ENCODE measurements at regions not wholly inside any gene's neighbourhood (a gene's known extent, or its start where the extent isn't known, plus 50 kb on each side); places are given as distances from the start of the nearest gene placed in this dataset.
A peak's percentile ranks its signal among the peaks of the same experiment; 100 is the strongest.
"Not testable (repeated sequence)": the region's sequence is repeated elsewhere in the genome, so short reads cannot be mapped to it uniquely, and the experiment has no call there.

DNA sequence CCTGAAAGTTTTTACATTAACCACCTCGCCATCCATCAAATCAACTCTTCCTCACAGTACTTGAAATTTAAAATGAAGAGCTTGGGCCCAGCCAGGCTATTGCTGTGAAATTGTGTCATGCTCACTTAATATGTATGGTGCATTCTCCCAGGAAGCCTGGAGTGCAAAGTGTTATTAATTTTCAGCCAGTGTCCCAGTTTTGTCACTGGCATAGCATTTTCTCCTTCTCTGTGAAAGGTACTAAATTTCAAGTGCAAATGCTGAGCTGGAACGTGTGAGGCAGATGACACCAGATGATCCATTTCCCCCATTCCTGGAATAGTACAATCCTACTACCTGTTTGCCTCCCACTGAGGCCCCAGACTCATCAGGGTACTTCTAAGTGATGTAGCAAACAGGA, 397.6 kb upstream of the ACTBL2 start:
- no peaks in the 10 kb centered on the region for H3K9me3 Mint-ChIP-seq
- H3K9ac ChIP-seq = no peak overlapping the region
- H3K4me3 Mint-ChIP-seq = no peak overlapping the region
- H3K9me3 ChIP-seq (ENCODE audit: low read depth) = no peaks in the 10 kb centered on the region
- no peaks in the 10 kb centered on the region for H3K79me2 ChIP-seq (ENCODE audit: low read depth)
- TF ChIP-seq EZH2 (IDR thresholded peaks at IDR 0.05) = no peak
- peaks cover 5% of the 10 kb centered on the region for H3K27me3 Mint-ChIP-seq (ENCODE audit: insufficient read depth, low read depth)
- DNase-seq (ENCODE audit: low spot score) = no peak
- no peaks in the 10 kb centered on the region for H4K20me1 ChIP-seq (ENCODE audit: low read depth)
- H3F3A ChIP-seq (ENCODE audit: low read depth) = no peaks in the 10 kb centered on the region
- no peak overlapping the region for H2AFZ ChIP-seq (replicated peaks)
- H3K4me3 ChIP-seq = no peak overlapping the region
- no peak overlapping the region for H3K27ac Mint-ChIP-seq
- no peaks in the 10 kb centered on the region for H3K36me3 Mint-ChIP-seq
- peaks cover 7% of the 10 kb centered on the region for H3K4me1 Mint-ChIP-seq
- no peaks in the 10 kb centered on the region for H3K4me1 ChIP-seq
- H3K27me3 ChIP-seq = no peaks in the 10 kb centered on the region
- H3K36me3 ChIP-seq = no peaks in the 10 kb centered on the region
- no peak overlapping the region for H3K4me2 ChIP-seq
- H3K27ac ChIP-seq = no peak overlapping the region

DNA sequence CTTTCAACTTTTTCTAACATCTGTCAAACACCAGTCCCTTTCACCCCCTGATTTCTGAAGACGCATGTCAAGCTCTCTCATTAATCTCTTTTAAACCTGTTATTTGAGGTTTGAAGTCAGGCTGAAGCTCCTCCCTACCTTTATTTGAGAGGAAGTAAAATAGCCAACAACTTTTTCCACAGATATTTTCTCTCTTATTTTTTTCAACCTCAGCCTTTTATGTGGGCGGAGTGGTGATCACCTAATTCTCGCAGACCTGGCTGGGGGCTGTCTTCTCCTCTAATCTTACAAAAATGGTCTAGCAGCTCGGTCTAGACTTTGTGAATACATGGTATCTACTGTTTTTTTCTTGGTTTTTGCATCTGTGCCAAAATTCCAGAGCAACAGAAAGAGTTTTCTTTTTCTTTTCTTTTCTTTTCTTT, 395.7 kb upstream of the ACTBL2 start:
- Histone ChIP-seq H3F3A (ENCODE audit: low read depth) (no peaks in the 10 kb centered on the region), H3K79me2 (ENCODE audit: low read depth) (no peaks in the 10 kb centered on the region), H3K27ac (no peak overlapping the region), H3K4me2 (no peak overlapping the region), H3K36me3 (no peaks in the 10 kb centered on the region), H4K20me1 (ENCODE audit: low read depth) (no peaks in the 10 kb centered on the region), H3K9me3 (ENCODE audit: low read depth) (no peaks in the 10 kb centered on the region), H3K9ac (no peak overlapping the region), H2AFZ (replicated peaks) (peak overlapping the region; percentile 63), H3K27me3 (no peaks in the 10 kb centered on the region), H3K4me3 (no peak overlapping the region), H3K4me1 (no peaks in the 10 kb centered on the region)
- TF ChIP-seq EZH2 (IDR thresholded peaks at IDR 0.05) = no peak
- no peak for TF ChIP-seq EZH2phosphoT487 (IDR thresholded peaks at IDR 0.05)
- TF ChIP-seq, protein P1, sequence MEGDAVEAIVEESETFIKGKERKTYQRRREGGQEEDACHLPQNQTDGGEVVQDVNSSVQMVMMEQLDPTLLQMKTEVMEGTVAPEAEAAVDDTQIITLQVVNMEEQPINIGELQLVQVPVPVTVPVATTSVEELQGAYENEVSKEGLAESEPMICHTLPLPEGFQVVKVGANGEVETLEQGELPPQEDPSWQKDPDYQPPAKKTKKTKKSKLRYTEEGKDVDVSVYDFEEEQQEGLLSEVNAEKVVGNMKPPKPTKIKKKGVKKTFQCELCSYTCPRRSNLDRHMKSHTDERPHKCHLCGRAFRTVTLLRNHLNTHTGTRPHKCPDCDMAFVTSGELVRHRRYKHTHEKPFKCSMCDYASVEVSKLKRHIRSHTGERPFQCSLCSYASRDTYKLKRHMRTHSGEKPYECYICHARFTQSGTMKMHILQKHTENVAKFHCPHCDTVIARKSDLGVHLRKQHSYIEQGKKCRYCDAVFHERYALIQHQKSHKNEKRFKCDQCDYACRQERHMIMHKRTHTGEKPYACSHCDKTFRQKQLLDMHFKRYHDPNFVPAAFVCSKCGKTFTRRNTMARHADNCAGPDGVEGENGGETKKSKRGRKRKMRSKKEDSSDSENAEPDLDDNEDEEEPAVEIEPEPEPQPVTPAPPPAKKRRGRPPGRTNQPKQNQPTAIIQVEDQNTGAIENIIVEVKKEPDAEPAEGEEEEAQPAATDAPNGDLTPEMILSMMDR (IDR thresholded peaks at IDR 0.05) = no peak
- peaks cover 7% of the 10 kb centered on the region for H3K4me1 Mint-ChIP-seq
- no peak for DNase-seq (ENCODE audit: low spot score)
- H3K27ac Mint-ChIP-seq = no peak overlapping the region
- no peak overlapping the region for H3K4me3 Mint-ChIP-seq
- H3K9me3 Mint-ChIP-seq = no peaks in the 10 kb centered on the region
- peaks cover 3% of the 10 kb centered on the region for H3K27me3 Mint-ChIP-seq (ENCODE audit: insufficient read depth, low read depth)
- H3K36me3 Mint-ChIP-seq = no peaks in the 10 kb centered on the region

DNA sequence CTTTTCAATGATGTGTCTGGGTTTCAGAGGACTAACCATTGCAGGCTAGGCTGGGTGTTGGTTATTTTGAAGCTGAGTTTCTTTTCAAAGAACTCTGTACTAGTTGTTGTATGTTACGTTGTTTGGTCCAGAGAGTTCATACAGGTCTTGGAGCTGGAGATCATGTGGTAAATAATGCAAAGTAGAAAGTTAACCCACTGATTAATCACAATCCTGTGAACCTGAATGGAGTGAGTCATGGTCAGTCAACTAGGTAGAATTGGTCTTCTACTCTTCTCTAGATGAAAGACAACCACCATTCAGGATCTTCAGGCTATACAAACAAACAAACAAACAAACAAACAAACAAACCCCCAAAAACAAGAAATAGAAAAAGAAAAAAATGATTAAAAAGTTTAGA, 388.9 kb upstream of the ACTBL2 start:
- no peak overlapping the region for H2AFZ ChIP-seq (replicated peaks)
- H3K27me3 ChIP-seq = no peaks in the 10 kb centered on the region
- H3K9ac ChIP-seq = no peak overlapping the region
- TF ChIP-seq EZH2phosphoT487 (IDR thresholded peaks at IDR 0.05) = no peak
- no peak for TF ChIP-seq EZH2 (IDR thresholded peaks at IDR 0.05)
- TF ChIP-seq, protein P1 (IDR thresholded peaks at IDR 0.05) = no peak
- no peak overlapping the region for H3K27ac Mint-ChIP-seq
- no peaks in the 10 kb centered on the region for H3K9me3 ChIP-seq (ENCODE audit: low read depth)
- H3K36me3 Mint-ChIP-seq = no peaks in the 10 kb centered on the region
- H3K4me3 ChIP-seq = no peak overlapping the region
- H3K4me1 Mint-ChIP-seq = peaks cover 4% of the 10 kb centered on the region
- no peaks in the 10 kb centered on the region for H3K4me1 ChIP-seq
- no peaks in the 10 kb centered on the region for H3K79me2 ChIP-seq (ENCODE audit: low read depth)
- H3K27me3 Mint-ChIP-seq (ENCODE audit: insufficient read depth, low read depth) = peaks cover 2% of the 10 kb centered on the region
- no peak overlapping the region for H3K4me2 ChIP-seq
- no peak overlapping the region for H3K4me3 Mint-ChIP-seq
- no peak overlapping the region for H3K27ac ChIP-seq
- DNase-seq (ENCODE audit: low spot score) = no peak
- no peaks in the 10 kb centered on the region for H3K36me3 ChIP-seq
- no peaks in the 10 kb centered on the region for H3F3A ChIP-seq (ENCODE audit: low read depth)
- no peaks in the 10 kb centered on the region for H4K20me1 ChIP-seq (ENCODE audit: low read depth)
- peaks cover 7% of the 10 kb centered on the region for H3K9me3 Mint-ChIP-seq

DNA sequence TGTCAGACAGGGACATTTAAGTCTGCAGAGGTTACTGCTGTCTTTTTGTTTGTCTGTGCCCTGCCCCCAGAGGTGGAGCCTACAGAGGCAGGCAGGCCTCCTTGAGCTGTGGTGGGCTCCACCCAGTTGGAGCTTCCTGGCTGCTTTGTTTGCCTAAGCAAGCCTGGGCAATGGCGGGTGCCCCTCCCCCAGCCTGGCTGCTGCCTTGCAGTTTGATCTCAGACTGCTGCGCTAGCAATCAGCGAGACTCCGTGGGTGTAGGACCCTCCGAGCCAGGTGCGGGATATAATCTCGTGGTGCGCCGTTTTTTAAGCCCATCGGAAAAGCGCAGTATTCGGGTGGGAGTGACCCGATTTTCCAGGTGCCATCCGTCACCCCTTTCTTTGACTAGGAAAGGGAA, 387.7 kb upstream of the ACTBL2 start:
- not testable (repeated sequence) for H3K27me3 ChIP-seq; H3K9me3 Mint-ChIP-seq; H3K4me1 Mint-ChIP-seq; H3K36me3 ChIP-seq; H3K79me2 ChIP-seq (ENCODE audit: low read depth); H3K27ac Mint-ChIP-seq; H3K4me3 ChIP-seq; H3K27me3 Mint-ChIP-seq (ENCODE audit: insufficient read depth, low read depth); H3F3A ChIP-seq (ENCODE audit: low read depth); H2AFZ ChIP-seq (replicated peaks); H3K27ac ChIP-seq; H4K20me1 ChIP-seq (ENCODE audit: low read depth); H3K4me2 ChIP-seq; H3K9me3 ChIP-seq (ENCODE audit: low read depth); H3K4me1 ChIP-seq; H3K4me3 Mint-ChIP-seq; H3K36me3 Mint-ChIP-seq; H3K9ac ChIP-seq; DNase-seq (ENCODE audit: low spot score)
